H1 (cell line): ENCODE measurements at regions not wholly inside any gene's neighbourhood (a gene's known extent, or its start where the extent isn't known, plus 50 kb on each side); places are given as distances from the start of the nearest gene placed in this dataset.

ENCODE experiments used
- CTCF ChIA-PET: fragments of 300-600 bp; sonication (Branson Sonifier 250); formaldehyde crosslinking; loops from one replicate; lab custom pipeline; 2021; ENCODE audit not compliant: partially characterized antibody; lab: Charles Lee
- POLR2A ChIA-PET: fragments of 300-600 bp; sonication (Branson Sonifier 250); formaldehyde crosslinking; loops from one replicate; lab custom pipeline; 2021; ENCODE audit warnings: inconsistent platforms; ENCODE audit not compliant: partially characterized antibody; lab: Charles Lee
- DNase-seq, 2 experiments: peaks; one replicate each; pipeline versions ENCODE4 v3.0.0 to v3.0.0-alpha.2; 2010 to 2022; ENCODE audit warnings: low spot score in 2 of 2, low read depth in 1 of 2, mixed read lengths in 1 of 2
- FAIRE-seq: peaks from 2 replicates; lab custom pipeline; 2011; peaks lifted over from hg19 to GRCh38; lab: Jason Lieb, UNC
- H2AFZ ChIP-seq: 2 replicates; pipeline ENCODE4 v1.8.1; 2012; ENCODE audit warnings: low read length, inconsistent platforms
- H2AK5ac ChIP-seq: 2 replicates; pipeline ENCODE4 v1.6.1; 2013; ENCODE audit warnings: low read depth, low read length
- H2BK120ac ChIP-seq: replicated peaks from 2 replicates; pipeline ENCODE3; 2013; ENCODE audit warnings: low read depth, low read length, inconsistent platforms
- H2BK12ac ChIP-seq: 2 replicates; pipeline ENCODE4 v1.6.1; 2013; ENCODE audit warnings: low read depth, low read length
- H2BK15ac ChIP-seq: 2 replicates; pipeline ENCODE4 v1.6.1; 2013; ENCODE audit warnings: low read length
- H2BK20ac ChIP-seq: 2 replicates; pipeline ENCODE4 v1.6.1; 2013; ENCODE audit warnings: low read length
- H2BK5ac ChIP-seq: 2 replicates; pipeline ENCODE4 v1.6.1; 2013; ENCODE audit warnings: low read depth, low read length
- H3K14ac ChIP-seq: 2 replicates; pipeline ENCODE4 v1.6.1; 2013; ENCODE audit warnings: inconsistent platforms; ENCODE audit not compliant: insufficient read length
- H3K18ac ChIP-seq: 2 replicates; pipeline ENCODE4 v1.6.1; 2013; ENCODE audit warnings: low read length; ENCODE audit errors: extremely low read depth
- H3K23ac ChIP-seq: 2 replicates; pipeline ENCODE4 v1.6.1; 2013; ENCODE audit warnings: inconsistent platforms; ENCODE audit not compliant: insufficient read length
- H3K23me2 ChIP-seq: 2 replicates; pipeline ENCODE4 v1.6.1; 2013; ENCODE audit warnings: low read depth, low read length
- H3K27ac ChIP-seq: 2 replicates; pipeline ENCODE4 v1.6.1; 2011; ENCODE audit warnings: low read depth, low read length, inconsistent platforms
- H3K27me3 ChIP-seq, 4 experiments: replicated peaks in 1 of 4; 1 replicate in 1 of 4; 2 replicates in 3 of 4; pipeline versions ENCODE4 v1.6.1 to v1.8.1; 2011 to 2013; ENCODE audit warnings: low read length in 3 of 4, mild to moderate bottlenecking in 3 of 4, inconsistent platforms in 2 of 4, mixed read lengths in 2 of 4, moderate library complexity in 1 of 4; ENCODE audit not compliant: control insufficient read depth in 3 of 4, insufficient read depth in 3 of 4; ENCODE audit errors: extremely low read depth in 1 of 4
- H3K36me3 ChIP-seq, 4 experiments: 2 replicates each; pipeline versions ENCODE4 v1.6.1 to v1.8.1; 2011 to 2013; ENCODE audit warnings: mild to moderate bottlenecking in 4 of 4, low read length in 3 of 4, moderate library complexity in 2 of 4, control low read depth in 1 of 4, inconsistent platforms in 1 of 4; ENCODE audit not compliant: insufficient read depth in 4 of 4, control insufficient read depth in 2 of 4
- H3K4ac ChIP-seq: replicated peaks from 2 replicates; pipeline ENCODE3; 2013; ENCODE audit warnings: low read length, low read depth, mixed read lengths, inconsistent platforms; ENCODE audit not compliant: insufficient read length
- H3K4me1 ChIP-seq, 4 experiments: replicated peaks in 1 of 4; 1 replicate in 1 of 4; 2 replicates in 3 of 4; pipeline versions ENCODE4 v1.6.1 to v1.8.1; 2011 to 2013; ENCODE audit warnings: low read length in 3 of 4, inconsistent platforms in 2 of 4, mixed read lengths in 1 of 4; ENCODE audit not compliant: insufficient read depth in 4 of 4, control insufficient read depth in 3 of 4
- H3K4me2 ChIP-seq, 2 experiments: 2 replicates each; pipeline versions ENCODE4 v1.6.1 to v1.8.1; 2011 to 2013; ENCODE audit warnings: low read depth in 2 of 2, low read length in 2 of 2, control low read depth in 1 of 2, inconsistent platforms in 1 of 2, mild to moderate bottlenecking in 1 of 2; ENCODE audit not compliant: insufficient read depth in 1 of 2
- H3K4me3 ChIP-seq, 4 experiments: fragments of 200-600, 300-600 bp in 1 of 4; sonication (generic), shearing (Covaris generic), sonication (Bioruptor Twin) in 1 of 4; 2 replicates each; pipeline versions ENCODE4 v1.5.1 to v1.8.1; 2011 to 2016; ENCODE audit warnings: low read length in 4 of 4, low read depth in 3 of 4, control low read depth in 2 of 4, inconsistent platforms in 2 of 4, mild to moderate bottlenecking in 2 of 4, mixed read lengths in 1 of 4, moderate library complexity in 1 of 4; ENCODE audit not compliant: insufficient read depth in 2 of 4; ENCODE audit errors: extremely low read depth in 1 of 4
- H3K56ac ChIP-seq: replicated peaks from 2 replicates; pipeline ENCODE3; 2013; ENCODE audit warnings: low read depth, mild to moderate bottlenecking, mixed read lengths, low read length, inconsistent platforms; ENCODE audit not compliant: insufficient read length
- H3K79me1 ChIP-seq: 2 replicates; pipeline ENCODE4 v1.6.1; 2013; ENCODE audit warnings: low read depth, low read length, control low read depth
- H3K79me2 ChIP-seq, 2 experiments: 2 replicates each; pipeline versions ENCODE4 v1.6.1 to v1.8.1; 2012 to 2013; ENCODE audit warnings: low read length in 2 of 2, mild to moderate bottlenecking in 2 of 2, inconsistent platforms in 1 of 2; ENCODE audit not compliant: insufficient read depth in 2 of 2, control insufficient read depth in 1 of 2
- H3K9ac ChIP-seq, 4 experiments: replicated peaks in 1 of 4; 1 replicate in 1 of 4; 2 replicates in 3 of 4; pipeline versions ENCODE4 v1.6.1 to v1.8.1; 2011 to 2013; ENCODE audit warnings: low read depth in 3 of 4, low read length in 3 of 4, control low read depth in 2 of 4, mild to moderate bottlenecking in 2 of 4, moderate library complexity in 2 of 4, inconsistent platforms in 1 of 4; ENCODE audit errors: extremely low read depth in 1 of 4
- H3K9me3 ChIP-seq, 2 experiments: 2 replicates each; pipeline versions ENCODE4 v1.6.1 to v1.8.1; 2012 to 2013; ENCODE audit warnings: mild to moderate bottlenecking in 2 of 2, moderate library complexity in 2 of 2, control low read depth in 1 of 2, inconsistent platforms in 1 of 2, low read depth in 1 of 2, low read length in 1 of 2, mixed read lengths in 1 of 2; ENCODE audit not compliant: insufficient read depth in 2 of 2
- H4K20me1 ChIP-seq, 2 experiments: replicated peaks in 1 of 2; 2 replicates each; pipeline versions ENCODE3 to v1.8.1; 2011 to 2013; ENCODE audit warnings: inconsistent platforms in 2 of 2, low read length in 2 of 2, mild to moderate bottlenecking in 1 of 2; ENCODE audit not compliant: insufficient read depth in 2 of 2, control insufficient read depth in 1 of 2
- H4K5ac ChIP-seq: 2 replicates; pipeline ENCODE4 v1.6.1; 2013; ENCODE audit warnings: low read length, low read depth, mixed read lengths, inconsistent platforms; ENCODE audit not compliant: insufficient read length
- H4K8ac ChIP-seq: 2 replicates; pipeline ENCODE4 v1.8.0; 2013; ENCODE audit warnings: mild to moderate bottlenecking, moderate library complexity, low read length, inconsistent platforms; ENCODE audit not compliant: insufficient read depth; ENCODE audit errors: extremely low read depth
- H4K91ac ChIP-seq: replicated peaks from 2 replicates; pipeline ENCODE3; 2013; ENCODE audit warnings: low read length, mixed read lengths, inconsistent platforms; ENCODE audit not compliant: insufficient read length
- ATF2 ChIP-seq: IDR thresholded peaks from 2 replicates; pipeline ENCODE4 v1.6.1; 2012; ENCODE audit warnings: low read length, inconsistent platforms
- EGR1 ChIP-seq: IDR thresholded peaks from 2 replicates; pipeline ENCODE4 v1.6.1; 2011; ENCODE audit warnings: low read depth, low read length, borderline replicate concordance
- EZH2 ChIP-seq: fragments of 200-600 bp; sonication (generic); IDR thresholded peaks from 2 replicates; pipeline ENCODE4 v1.7.1; 2012; ENCODE audit warnings: low read depth, mild to moderate bottlenecking, moderate library complexity, low read length, inconsistent platforms; ENCODE audit not compliant: severe bottlenecking
- KDM5A ChIP-seq: fragments of 200-600 bp; IDR thresholded peaks from 2 replicates; pipeline ENCODE4 v1.7.1; 2012; ENCODE audit warnings: mild to moderate bottlenecking, low read length, inconsistent platforms, mixed read lengths
- PHF8 ChIP-seq: fragments of 200-600 bp; sonication (generic); conservative IDR thresholded peaks from 2 replicates; pipeline ENCODE4 v1.7.1; 2012; ENCODE audit warnings: low read depth, mild to moderate bottlenecking, inconsistent platforms, low read length, moderate library complexity
- POLR2AphosphoS5 ChIP-seq: IDR thresholded peaks from 2 replicates; pipeline ENCODE4 v1.6.1; 2011; ENCODE audit warnings: low read depth, low read length
- RNF2 ChIP-seq: fragments of 200-900, 300-1000 bp; sonication (generic); IDR thresholded peaks from 2 replicates; pipeline ENCODE4 v1.7.1; 2016; ENCODE audit warnings: borderline replicate concordance, low read depth, mild to moderate bottlenecking, antibody characterized with exemption, low read length; ENCODE audit not compliant: poor library complexity, severe bottlenecking; ENCODE audit errors: missing control alignments
- SAP30 ChIP-seq: fragments of 300-600 bp; sonication (generic); IDR thresholded peaks from 2 replicates; pipeline ENCODE4 v1.7.1; 2012; ENCODE audit warnings: low read length, moderate library complexity, mild to moderate bottlenecking, inconsistent platforms; ENCODE audit not compliant: insufficient read depth, insufficient replicate concordance
- SP2 ChIP-seq: IDR thresholded peaks from 2 replicates; pipeline ENCODE4 v1.6.1; 2012; ENCODE audit warnings: mild to moderate bottlenecking, low read length, inconsistent platforms
- SP4 ChIP-seq: IDR thresholded peaks from 2 replicates; pipeline ENCODE4 v1.6.1; 2012; ENCODE audit warnings: low read length, inconsistent platforms
- TAF1 ChIP-seq: IDR thresholded peaks from 2 replicates; pipeline ENCODE4 v1.6.1; 2011; ENCODE audit warnings: mild to moderate bottlenecking, low read depth, low read length
- TBP ChIP-seq: IDR thresholded peaks from 2 replicates; pipeline ENCODE4 v1.6.1; 2011; ENCODE audit warnings: low read depth, low read length, improper control_type of control experiment
- WGBS, 2 experiments: shearing (Covaris generic) in 1 of 2; methylation state at CpG; one replicate each; pipeline versions ENCODE4 v1.1.6 to v1.1.7; 2013 to 2015; ENCODE audit warnings: low lambda C conversion rate in 2 of 2, mixed read lengths in 2 of 2, inconsistent platforms in 1 of 2, low coverage in 1 of 2, missing lambda C conversion rate in 1 of 2; ENCODE audit not compliant: insufficient replicate concordance in 2 of 2, insufficient coverage in 1 of 2, insufficient read length in 1 of 2; ENCODE audit errors: extremely low coverage in 1 of 2, missing lambda C conversion rate in 1 of 2; 5-methylcytosine and 5-hydroxymethylcytosine counted together

DNA sequence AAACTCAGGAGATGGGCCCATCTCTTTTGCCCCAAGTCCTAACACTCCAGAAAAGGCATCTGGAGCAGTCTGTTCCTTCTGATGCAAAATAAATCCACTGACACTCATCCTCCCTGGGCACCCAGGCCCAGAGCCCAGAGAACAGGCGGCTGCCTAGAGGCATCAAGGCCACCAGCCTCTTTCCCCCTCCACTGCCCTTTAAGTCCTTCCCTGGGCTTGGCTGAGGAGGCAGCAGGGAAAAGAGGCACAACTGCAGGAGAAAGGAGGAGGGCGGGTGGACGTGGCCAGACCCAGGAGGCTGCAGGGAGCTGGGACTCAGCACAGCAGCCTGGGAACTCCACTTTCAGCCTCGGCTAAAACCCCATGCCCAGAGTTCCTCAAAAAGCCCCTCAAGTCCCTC, 99.7 kb upstream of the ID2 start:
- no peak overlapping the region for H2AFZ ChIP-seq
- POLR2A ChIA-PET = interaction anchor here (1.6 to 3.1 kb wide), 2 partner anchors 99 to 103 kb away, joined by 4 to 19 read pairs; partner anchors contain the start of gene ID2
- FAIRE-seq = no peak

More for the DNA sequence above, 99.7 kb upstream of the ID2 start:
- Histone ChIP-seq H3K27me3 (peaks cover 0 to 2% (median under 1%) of the 10 kb centered on the region in 4 experiments; a peak in 2 of 7 replicates), H2BK12ac (0 out of 2 replicates have a peak overlapping the region, but pooled peaks have one; percentile 60), H3K4me3 (no peak overlapping the region), H2BK15ac (no peak overlapping the region), H3K36me3 (no peaks in the 10 kb centered on the region), H3K9ac (no peak overlapping the region), H3K14ac (no peak overlapping the region), H3K79me1 (no peaks in the 10 kb centered on the region), H4K20me1 (no peaks in the 10 kb centered on the region), H3K79me2 (no peaks in the 10 kb centered on the region), H3K18ac (no peak overlapping the region; the same call in 1 of the 2 replicates), H3K56ac (no peak overlapping the region), H3K4me1 (peaks cover 2 to 22% (median 12%) of the 10 kb centered on the region in 4 experiments), H3K9me3 (no peaks in the 10 kb centered on the region), H4K8ac (peak overlapping the region; percentile 38; the same call in 1 of the 2 replicates), H2BK20ac (no peak overlapping the region), H3K4me2 (no peak overlapping the region), H2BK5ac (no peak overlapping the region), H3K27ac (no peak overlapping the region), H3K23ac (no peak overlapping the region), H2AK5ac (no peak overlapping the region), H3K4ac (no peak overlapping the region), H2BK120ac (no peak overlapping the region), H3K23me2 (no peaks in the 10 kb centered on the region; the same call in 1 of the 2 replicates), H4K91ac (no peak overlapping the region), H4K5ac (no peak overlapping the region)
- CTCF ChIA-PET = interaction anchor here (3.2 kb wide), 1 partner anchor 8 kb away, joined by 11 read pairs; no protein-coding TSS in a partner anchor
- no peak for TF ChIP-seq EZH2
- TF ChIP-seq TAF1 = no peak
- TF ChIP-seq TBP = no peak
- TF ChIP-seq RNF2 = no peak
- no peak for TF ChIP-seq SP2
- TF ChIP-seq POLR2AphosphoS5 = no peak
- TF ChIP-seq PHF8 = no peak
- no peak for TF ChIP-seq ATF2
- TF ChIP-seq SAP30 = no peak
- no peak for TF ChIP-seq SP4
- TF ChIP-seq KDM5A = no peak
- no peak for TF ChIP-seq EGR1
- DNase-seq = no peak
- WGBS, 2 experiments = 88% methylated on average over 3 of the region's 4 CpGs; no CpG with 5 or more reads in 1 of the 2 experiments
